Natural killer cell (primary cell): ENCODE measurements at regions not wholly inside any gene's neighbourhood (a gene's known extent, or its start where the extent isn't known, plus 50 kb on each side); places are given as distances from the start of the nearest gene placed in this dataset.

Experiments
- ATAC-seq, 3 donors: fragments of 150-1000 bp in 2 of 3; fragments of 200-7000 bp in 1 of 3; cut with Tn5 transposase; 1 replicate in 1 of 3; 2 replicates in 2 of 3; pipeline ENCODE4 v1.10.0; 2021; ENCODE audit warnings: mild to moderate bottlenecking in 2 of 3, moderate library complexity in 2 of 3
- DNase-seq, 2 donors: peaks; one replicate each; pipeline versions ENCODE4 v3.0.0 to v3.0.0-alpha.2; 2013 to 2021; ENCODE audit warnings: mixed read lengths in 1 of 2
- H3K27ac ChIP-seq: one replicate; pipeline ENCODE4 v1.5.1; 2013; ENCODE audit warnings: mild to moderate bottlenecking, low read length
- H3K27me3 ChIP-seq: one replicate; pipeline ENCODE4 v1.6.1; 2013; ENCODE audit warnings: low read length; ENCODE audit not compliant: control insufficient read depth, insufficient read depth
- H3K36me3 ChIP-seq: one replicate; pipeline ENCODE4 v1.6.1; 2013; ENCODE audit warnings: low read length; ENCODE audit not compliant: control insufficient read depth, insufficient read depth
- H3K4me1 ChIP-seq: one replicate; pipeline ENCODE4 v1.6.1; 2013; ENCODE audit warnings: low read length; ENCODE audit not compliant: control insufficient read depth, insufficient read depth
- H3K4me3 ChIP-seq: one replicate; pipeline ENCODE4 v1.5.1; 2013; ENCODE audit warnings: low read length
- H3K9me3 ChIP-seq: one replicate; pipeline ENCODE4 v1.6.1; 2013; ENCODE audit warnings: low read length; ENCODE audit not compliant: control insufficient read depth, insufficient read depth
- H3K27ac Mint-ChIP-seq, 2 donors: one replicate each; pipeline ENCODE4 v1.8.0; 2022; ENCODE audit warnings: mild to moderate bottlenecking in 2 of 2, mixed read lengths in 2 of 2, moderate library complexity in 1 of 2
- H3K27me3 Mint-ChIP-seq, 2 donors: one replicate each; pipeline ENCODE4 v1.8.0; 2022; ENCODE audit warnings: low read depth in 2 of 2, mixed read lengths in 2 of 2
- H3K36me3 Mint-ChIP-seq: one replicate; pipeline ENCODE4 v1.8.0; 2022; ENCODE audit warnings: mixed read lengths
- H3K4me1 Mint-ChIP-seq, 2 donors: one replicate each; pipeline ENCODE4 v1.8.0; 2022; ENCODE audit warnings: mixed read lengths in 2 of 2
- H3K4me3 Mint-ChIP-seq: one replicate; pipeline ENCODE4 v1.8.0; 2022; ENCODE audit warnings: mild to moderate bottlenecking, moderate library complexity, mixed read lengths
- H3K9me3 Mint-ChIP-seq, 2 donors: one replicate each; pipeline ENCODE4 v1.8.0; 2022; ENCODE audit warnings: mixed read lengths in 2 of 2
- WGBS: methylation state at CpG from one replicate; pipeline ENCODE4 v1.1.7; 2013; ENCODE audit warnings: missing lambda C conversion rate; ENCODE audit not compliant: insufficient coverage; 5-methylcytosine and 5-hydroxymethylcytosine counted together
- intact Hi-C: fragments of 100-400 bp; cut with micrococcal nuclease; formaldehyde crosslinking; loops from one replicate; pipeline ENCODE4 v1.14.2; 2022
- TF ChIP-seq, protein P1 (sequence below): fragments of 200-600 bp; IDR thresholded peaks from one replicate; pipeline ENCODE4 v1.8.0; 2022; ENCODE audit warnings: antibody characterized with exemption

DNA sequence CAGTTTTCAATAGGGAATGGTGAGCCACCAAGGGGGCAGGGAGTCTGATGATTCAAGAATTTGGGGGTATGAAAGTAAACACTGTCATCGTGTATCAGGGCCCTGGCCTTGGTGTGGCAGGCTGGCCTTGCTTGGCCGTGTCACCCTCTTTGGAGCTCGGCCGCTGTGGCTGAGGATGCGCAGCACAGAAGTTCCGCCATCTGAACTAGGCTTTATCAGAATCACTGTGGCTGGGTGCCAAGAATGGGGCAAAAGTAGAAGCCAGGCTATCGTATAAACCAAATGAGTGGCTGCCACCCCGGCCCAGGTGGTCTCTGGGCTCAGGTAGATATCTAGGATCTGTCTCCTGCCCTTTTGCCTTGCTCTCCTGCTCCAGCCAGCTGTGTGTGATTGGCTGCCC is 137.4 kb downstream of the PAPOLA start:
- no peak overlapping the region for H3K4me3 Mint-ChIP-seq

DNA sequence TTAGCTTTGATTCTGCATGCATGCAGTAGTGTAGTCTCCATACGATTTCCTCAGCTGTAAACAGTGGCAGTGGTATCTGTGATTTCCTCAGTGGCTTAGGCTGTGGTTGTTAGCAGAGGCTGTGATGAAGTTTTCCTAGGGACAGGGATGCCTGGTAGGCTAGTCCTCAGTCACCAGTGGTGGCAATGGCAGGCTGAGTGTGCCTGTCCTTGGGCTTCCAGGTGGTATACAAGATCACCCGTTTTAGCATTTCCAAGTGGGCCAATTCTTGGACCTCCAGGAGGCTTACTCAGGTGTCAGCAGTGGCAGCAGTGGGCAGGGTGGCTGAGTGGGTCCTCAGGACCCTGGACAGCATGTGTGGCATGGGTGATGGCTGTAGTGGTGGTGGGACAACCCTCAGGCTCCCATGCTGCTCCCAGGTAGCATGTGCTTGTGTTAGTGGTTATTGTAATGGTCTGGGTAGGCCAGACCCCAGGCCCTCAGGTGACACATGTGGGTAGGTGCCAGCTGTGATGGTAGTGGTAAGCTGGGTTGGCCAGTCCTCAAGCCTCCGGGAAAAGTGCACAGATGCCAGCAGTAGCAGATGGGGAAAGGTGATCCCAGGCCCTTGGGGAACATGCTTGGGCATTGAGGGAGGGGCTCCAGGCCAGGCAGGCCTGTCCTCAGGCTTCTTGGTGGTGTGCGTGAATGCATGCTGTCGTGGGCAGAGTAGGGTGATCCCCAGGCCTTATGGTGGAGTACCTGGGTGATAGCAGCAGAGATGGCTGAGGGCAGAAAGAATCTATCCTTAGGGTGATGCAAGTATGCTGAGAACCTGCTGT is 146.5 kb downstream of the PAPOLA start:
- Histone ChIP-seq H3K9me3 (peaks cover 8% of the 10 kb centered on the region), H3K27me3 (peaks cover 2% of the 10 kb centered on the region), H3K4me3 (no peak overlapping the region), H3K27ac (no peak overlapping the region), H3K36me3 (no peaks in the 10 kb centered on the region), H3K4me1 (no peaks in the 10 kb centered on the region)
- TF ChIP-seq, protein P1, sequence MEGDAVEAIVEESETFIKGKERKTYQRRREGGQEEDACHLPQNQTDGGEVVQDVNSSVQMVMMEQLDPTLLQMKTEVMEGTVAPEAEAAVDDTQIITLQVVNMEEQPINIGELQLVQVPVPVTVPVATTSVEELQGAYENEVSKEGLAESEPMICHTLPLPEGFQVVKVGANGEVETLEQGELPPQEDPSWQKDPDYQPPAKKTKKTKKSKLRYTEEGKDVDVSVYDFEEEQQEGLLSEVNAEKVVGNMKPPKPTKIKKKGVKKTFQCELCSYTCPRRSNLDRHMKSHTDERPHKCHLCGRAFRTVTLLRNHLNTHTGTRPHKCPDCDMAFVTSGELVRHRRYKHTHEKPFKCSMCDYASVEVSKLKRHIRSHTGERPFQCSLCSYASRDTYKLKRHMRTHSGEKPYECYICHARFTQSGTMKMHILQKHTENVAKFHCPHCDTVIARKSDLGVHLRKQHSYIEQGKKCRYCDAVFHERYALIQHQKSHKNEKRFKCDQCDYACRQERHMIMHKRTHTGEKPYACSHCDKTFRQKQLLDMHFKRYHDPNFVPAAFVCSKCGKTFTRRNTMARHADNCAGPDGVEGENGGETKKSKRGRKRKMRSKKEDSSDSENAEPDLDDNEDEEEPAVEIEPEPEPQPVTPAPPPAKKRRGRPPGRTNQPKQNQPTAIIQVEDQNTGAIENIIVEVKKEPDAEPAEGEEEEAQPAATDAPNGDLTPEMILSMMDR = no peak
- DNase-seq (no peak), ATAC-seq (no peak)
- peaks cover 12 to 28% of the 10 kb centered on the region in 2 donors for H3K27me3 Mint-ChIP-seq
- WGBS = 90% methylated on average over 5 of the region's 5 CpGs
- intact Hi-C loops = no loop called here
- peaks cover 8 to 10% of the 10 kb centered on the region in 2 donors for H3K9me3 Mint-ChIP-seq
- H3K4me1 Mint-ChIP-seq = no peaks in the 10 kb centered on the region
- no peak overlapping the region for H3K27ac Mint-ChIP-seq
- peaks cover 16% of the 10 kb centered on the region for H3K36me3 Mint-ChIP-seq
- H3K4me3 Mint-ChIP-seq = no peak overlapping the region

More for the DNA sequence above, 137.4 kb downstream of the PAPOLA start:
- H3K27me3 Mint-ChIP-seq = peaks cover 0 to 3% of the 10 kb centered on the region in 2 donors
- H3K4me1 Mint-ChIP-seq = no peaks in the 10 kb centered on the region
- H3K36me3 Mint-ChIP-seq = no peaks in the 10 kb centered on the region
- H3K27ac Mint-ChIP-seq = no peak overlapping the region
- Histone ChIP-seq H3K4me1 (no peaks in the 10 kb centered on the region), H3K36me3 (no peaks in the 10 kb centered on the region), H3K4me3 (no peak overlapping the region), H3K9me3 (no peaks in the 10 kb centered on the region), H3K27ac (no peak overlapping the region), H3K27me3 (no peaks in the 10 kb centered on the region)
- 90% methylated on average over 8 of the region's 8 CpGs for WGBS
- H3K9me3 Mint-ChIP-seq = no peaks in the 10 kb centered on the region
- intact Hi-C loops = no loop called here
- ATAC-seq (no peak), DNase-seq (no peak)
- TF ChIP-seq, protein P1 = no peak

DNA sequence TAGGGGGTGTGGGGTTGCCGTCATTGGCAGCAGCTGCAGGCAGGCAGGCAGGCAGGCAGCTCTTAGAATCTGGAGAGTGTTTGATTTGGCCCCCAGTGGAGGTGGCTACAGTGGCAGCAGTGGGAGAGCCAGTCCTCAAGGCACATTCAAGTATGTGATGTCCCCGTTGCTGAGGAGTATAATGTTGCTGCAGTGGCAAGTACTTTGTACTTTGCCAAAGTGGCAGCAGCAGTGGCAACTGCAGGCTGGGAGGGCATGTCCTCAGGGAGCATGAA is 147.1 kb downstream of the PAPOLA start:
- no peak overlapping the region for H3K4me3 Mint-ChIP-seq
- TF ChIP-seq, protein P1 = no peak
- WGBS = 92% methylated on average over 2 of the region's 2 CpGs

DNA sequence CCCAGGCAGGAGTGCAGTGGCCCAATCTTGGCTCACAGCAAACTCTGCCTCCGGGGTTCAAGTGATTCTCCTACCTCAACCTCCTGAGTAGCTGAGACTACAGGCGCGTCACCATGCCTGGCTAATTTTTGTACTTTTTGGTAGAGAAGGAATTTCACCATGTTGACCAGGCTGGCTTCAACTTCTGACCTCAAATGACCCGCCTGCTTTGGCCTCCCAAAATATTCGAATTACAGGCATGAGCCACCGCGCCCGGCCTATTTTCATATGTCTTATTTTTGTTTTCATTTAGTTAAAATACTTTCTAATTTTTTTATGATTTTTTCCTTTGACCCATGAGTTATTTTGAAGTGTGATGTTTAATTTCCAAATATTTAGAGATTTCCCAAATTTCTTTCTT is 143.6 kb upstream of the VRK1 start:
- Histone ChIP-seq H3K9me3 (peaks cover 8% of the 10 kb centered on the region), H3K4me1 (no peaks in the 10 kb centered on the region), H3K36me3 (no peaks in the 10 kb centered on the region), H3K27ac (no peak overlapping the region), H3K4me3 (no peak overlapping the region), H3K27me3 (peaks cover 3% of the 10 kb centered on the region)
- TF ChIP-seq, protein P1 = no peak
- intact Hi-C loops = no loop called here
- no peak overlapping the region for H3K4me3 Mint-ChIP-seq
- H3K27ac Mint-ChIP-seq = no peak overlapping the region
- 88% methylated on average over 3 of the region's 8 CpGs for WGBS
- H3K9me3 Mint-ChIP-seq = peaks cover 0 to 2% of the 10 kb centered on the region in 2 donors
- no peaks in the 10 kb centered on the region for H3K36me3 Mint-ChIP-seq
- H3K4me1 Mint-ChIP-seq = no peaks in the 10 kb centered on the region
- ATAC-seq = no peak
- DNase-seq = no peak
- peaks cover 19 to 42% of the 10 kb centered on the region in 2 donors for H3K27me3 Mint-ChIP-seq

More for the DNA sequence above, 147.1 kb downstream of the PAPOLA start:
- Mint-ChIP-seq H3K36me3 (peaks cover 16% of the 10 kb centered on the region), H3K27me3 (peaks cover 14 to 28% of the 10 kb centered on the region in 2 donors), H3K9me3 (peaks cover 8 to 10% of the 10 kb centered on the region in 2 donors), H3K27ac (no peak overlapping the region), H3K4me1 (no peaks in the 10 kb centered on the region)
- intact Hi-C loops = no loop called here
- H3K27ac ChIP-seq = no peak overlapping the region
- peaks cover 8% of the 10 kb centered on the region for H3K9me3 ChIP-seq
- peaks cover 2% of the 10 kb centered on the region for H3K27me3 ChIP-seq
- ATAC-seq (no peak), DNase-seq (no peak)
- H3K4me1 ChIP-seq = no peaks in the 10 kb centered on the region
- H3K4me3 ChIP-seq = no peak overlapping the region
- no peaks in the 10 kb centered on the region for H3K36me3 ChIP-seq
